H1 (cell line): ENCODE measurements at regions not wholly inside any gene's neighbourhood (a gene's known extent, or its start where the extent isn't known, plus 50 kb on each side); places are given as distances from the start of the nearest gene placed in this dataset.

Experiments used
- CTCF ChIA-PET: fragments of 300-600 bp; sonication (Branson Sonifier 250); formaldehyde crosslinking; loops from one replicate; lab custom pipeline; 2021; ENCODE audit not compliant: partially characterized antibody; lab: Charles Lee
- POLR2A ChIA-PET: fragments of 300-600 bp; sonication (Branson Sonifier 250); formaldehyde crosslinking; loops from one replicate; lab custom pipeline; 2021; ENCODE audit warnings: inconsistent platforms; ENCODE audit not compliant: partially characterized antibody; lab: Charles Lee
- DNase-seq, 2 experiments: peaks; one replicate each; pipeline versions ENCODE4 v3.0.0 to v3.0.0-alpha.2; 2010 to 2022; ENCODE audit warnings: low spot score in 2 of 2, low read depth in 1 of 2, mixed read lengths in 1 of 2
- FAIRE-seq: peaks from 2 replicates; lab custom pipeline; 2011; peaks lifted over from hg19 to GRCh38; lab: Jason Lieb, UNC
- H2AFZ ChIP-seq: 2 replicates; pipeline ENCODE4 v1.8.1; 2012; ENCODE audit warnings: low read length, inconsistent platforms
- H2AK5ac ChIP-seq: 2 replicates; pipeline ENCODE4 v1.6.1; 2013; ENCODE audit warnings: low read depth, low read length
- H2BK120ac ChIP-seq: replicated peaks from 2 replicates; pipeline ENCODE3; 2013; ENCODE audit warnings: low read depth, low read length, inconsistent platforms
- H2BK12ac ChIP-seq: 2 replicates; pipeline ENCODE4 v1.6.1; 2013; ENCODE audit warnings: low read depth, low read length
- H2BK15ac ChIP-seq: 2 replicates; pipeline ENCODE4 v1.6.1; 2013; ENCODE audit warnings: low read length
- H2BK20ac ChIP-seq: 2 replicates; pipeline ENCODE4 v1.6.1; 2013; ENCODE audit warnings: low read length
- H2BK5ac ChIP-seq: 2 replicates; pipeline ENCODE4 v1.6.1; 2013; ENCODE audit warnings: low read depth, low read length
- H3K14ac ChIP-seq: 2 replicates; pipeline ENCODE4 v1.6.1; 2013; ENCODE audit warnings: inconsistent platforms; ENCODE audit not compliant: insufficient read length
- H3K18ac ChIP-seq: 2 replicates; pipeline ENCODE4 v1.6.1; 2013; ENCODE audit warnings: low read length; ENCODE audit errors: extremely low read depth
- H3K23ac ChIP-seq: 2 replicates; pipeline ENCODE4 v1.6.1; 2013; ENCODE audit warnings: inconsistent platforms; ENCODE audit not compliant: insufficient read length
- H3K23me2 ChIP-seq: 2 replicates; pipeline ENCODE4 v1.6.1; 2013; ENCODE audit warnings: low read depth, low read length
- H3K27ac ChIP-seq: 2 replicates; pipeline ENCODE4 v1.6.1; 2011; ENCODE audit warnings: low read depth, low read length, inconsistent platforms
- H3K27me3 ChIP-seq, 4 experiments: replicated peaks in 1 of 4; 1 replicate in 1 of 4; 2 replicates in 3 of 4; pipeline versions ENCODE4 v1.6.1 to v1.8.1; 2011 to 2013; ENCODE audit warnings: low read length in 3 of 4, mild to moderate bottlenecking in 3 of 4, inconsistent platforms in 2 of 4, mixed read lengths in 2 of 4, moderate library complexity in 1 of 4; ENCODE audit not compliant: control insufficient read depth in 3 of 4, insufficient read depth in 3 of 4; ENCODE audit errors: extremely low read depth in 1 of 4
- H3K36me3 ChIP-seq, 4 experiments: 2 replicates each; pipeline versions ENCODE4 v1.6.1 to v1.8.1; 2011 to 2013; ENCODE audit warnings: mild to moderate bottlenecking in 4 of 4, low read length in 3 of 4, moderate library complexity in 2 of 4, control low read depth in 1 of 4, inconsistent platforms in 1 of 4; ENCODE audit not compliant: insufficient read depth in 4 of 4, control insufficient read depth in 2 of 4
- H3K4ac ChIP-seq: replicated peaks from 2 replicates; pipeline ENCODE3; 2013; ENCODE audit warnings: low read length, low read depth, mixed read lengths, inconsistent platforms; ENCODE audit not compliant: insufficient read length
- H3K4me1 ChIP-seq, 4 experiments: replicated peaks in 1 of 4; 1 replicate in 1 of 4; 2 replicates in 3 of 4; pipeline versions ENCODE4 v1.6.1 to v1.8.1; 2011 to 2013; ENCODE audit warnings: low read length in 3 of 4, inconsistent platforms in 2 of 4, mixed read lengths in 1 of 4; ENCODE audit not compliant: insufficient read depth in 4 of 4, control insufficient read depth in 3 of 4
- H3K4me2 ChIP-seq, 2 experiments: 2 replicates each; pipeline versions ENCODE4 v1.6.1 to v1.8.1; 2011 to 2013; ENCODE audit warnings: low read depth in 2 of 2, low read length in 2 of 2, control low read depth in 1 of 2, inconsistent platforms in 1 of 2, mild to moderate bottlenecking in 1 of 2; ENCODE audit not compliant: insufficient read depth in 1 of 2
- H3K4me3 ChIP-seq, 4 experiments: fragments of 200-600, 300-600 bp in 1 of 4; sonication (generic), shearing (Covaris generic), sonication (Bioruptor Twin) in 1 of 4; 2 replicates each; pipeline versions ENCODE4 v1.5.1 to v1.8.1; 2011 to 2016; ENCODE audit warnings: low read length in 4 of 4, low read depth in 3 of 4, control low read depth in 2 of 4, inconsistent platforms in 2 of 4, mild to moderate bottlenecking in 2 of 4, mixed read lengths in 1 of 4, moderate library complexity in 1 of 4; ENCODE audit not compliant: insufficient read depth in 2 of 4; ENCODE audit errors: extremely low read depth in 1 of 4
- H3K56ac ChIP-seq: replicated peaks from 2 replicates; pipeline ENCODE3; 2013; ENCODE audit warnings: low read depth, mild to moderate bottlenecking, mixed read lengths, low read length, inconsistent platforms; ENCODE audit not compliant: insufficient read length
- H3K79me1 ChIP-seq: 2 replicates; pipeline ENCODE4 v1.6.1; 2013; ENCODE audit warnings: low read depth, low read length, control low read depth
- H3K79me2 ChIP-seq, 2 experiments: 2 replicates each; pipeline versions ENCODE4 v1.6.1 to v1.8.1; 2012 to 2013; ENCODE audit warnings: low read length in 2 of 2, mild to moderate bottlenecking in 2 of 2, inconsistent platforms in 1 of 2; ENCODE audit not compliant: insufficient read depth in 2 of 2, control insufficient read depth in 1 of 2
- H3K9ac ChIP-seq, 4 experiments: replicated peaks in 1 of 4; 1 replicate in 1 of 4; 2 replicates in 3 of 4; pipeline versions ENCODE4 v1.6.1 to v1.8.1; 2011 to 2013; ENCODE audit warnings: low read depth in 3 of 4, low read length in 3 of 4, control low read depth in 2 of 4, mild to moderate bottlenecking in 2 of 4, moderate library complexity in 2 of 4, inconsistent platforms in 1 of 4; ENCODE audit errors: extremely low read depth in 1 of 4
- H3K9me3 ChIP-seq, 2 experiments: 2 replicates each; pipeline versions ENCODE4 v1.6.1 to v1.8.1; 2012 to 2013; ENCODE audit warnings: mild to moderate bottlenecking in 2 of 2, moderate library complexity in 2 of 2, control low read depth in 1 of 2, inconsistent platforms in 1 of 2, low read depth in 1 of 2, low read length in 1 of 2, mixed read lengths in 1 of 2; ENCODE audit not compliant: insufficient read depth in 2 of 2
- H4K20me1 ChIP-seq, 2 experiments: replicated peaks in 1 of 2; 2 replicates each; pipeline versions ENCODE3 to v1.8.1; 2011 to 2013; ENCODE audit warnings: inconsistent platforms in 2 of 2, low read length in 2 of 2, mild to moderate bottlenecking in 1 of 2; ENCODE audit not compliant: insufficient read depth in 2 of 2, control insufficient read depth in 1 of 2
- H4K5ac ChIP-seq: 2 replicates; pipeline ENCODE4 v1.6.1; 2013; ENCODE audit warnings: low read length, low read depth, mixed read lengths, inconsistent platforms; ENCODE audit not compliant: insufficient read length
- H4K8ac ChIP-seq: 2 replicates; pipeline ENCODE4 v1.8.0; 2013; ENCODE audit warnings: mild to moderate bottlenecking, moderate library complexity, low read length, inconsistent platforms; ENCODE audit not compliant: insufficient read depth; ENCODE audit errors: extremely low read depth
- H4K91ac ChIP-seq: replicated peaks from 2 replicates; pipeline ENCODE3; 2013; ENCODE audit warnings: low read length, mixed read lengths, inconsistent platforms; ENCODE audit not compliant: insufficient read length
- BACH1 ChIP-seq: IDR thresholded peaks from 2 replicates; pipeline ENCODE4 v1.6.1; 2012; ENCODE audit warnings: low read length, improper control_type of control experiment
- KDM1A ChIP-seq: fragments of 200-600, 300-600 bp; sonication (generic); IDR thresholded peaks from 2 replicates; pipeline ENCODE4 v1.7.1; 2016; ENCODE audit warnings: mild to moderate bottlenecking, low read length, borderline replicate concordance
- RAD21 ChIP-seq, 2 experiments: IDR thresholded peaks in 1 of 2; conservative IDR thresholded peaks in 1 of 2; 2 replicates each; pipeline ENCODE4 v1.6.1; 2011; ENCODE audit warnings: low read depth in 2 of 2, low read length in 2 of 2, improper control_type of control experiment in 1 of 2, inconsistent platforms in 1 of 2, mild to moderate bottlenecking in 1 of 2, moderate library complexity in 1 of 2
- ZNF274 ChIP-seq: IDR thresholded peaks from 2 replicates; pipeline ENCODE4 v1.7.0; 2012; ENCODE audit warnings: low read length, borderline replicate concordance; ENCODE audit errors: extremely low read depth
- WGBS, 2 experiments: shearing (Covaris generic) in 1 of 2; methylation state at CpG; one replicate each; pipeline versions ENCODE4 v1.1.6 to v1.1.7; 2013 to 2015; ENCODE audit warnings: low lambda C conversion rate in 2 of 2, mixed read lengths in 2 of 2, inconsistent platforms in 1 of 2, low coverage in 1 of 2, missing lambda C conversion rate in 1 of 2; ENCODE audit not compliant: insufficient replicate concordance in 2 of 2, insufficient coverage in 1 of 2, insufficient read length in 1 of 2; ENCODE audit errors: extremely low coverage in 1 of 2, missing lambda C conversion rate in 1 of 2; 5-methylcytosine and 5-hydroxymethylcytosine counted together

GRCh38 chr14:101251812-101252442 is 309.4 kb upstream of the DIO3 start:
- Histone ChIP-seq H2AFZ (no peak overlapping the region), H2BK120ac (no peak overlapping the region), H3K79me2 (no peaks in the 10 kb centered on the region), H2BK5ac (no peak overlapping the region; the same call in 1 of the 2 replicates), H3K14ac (no peak overlapping the region), H3K27ac (no peak overlapping the region), H4K91ac (no peak overlapping the region), H3K4me3 (no peak overlapping the region), H2BK15ac (no peak overlapping the region), H3K4me2 (no peak overlapping the region), H2BK20ac (no peak overlapping the region), H3K23me2 (no peaks in the 10 kb centered on the region), H3K9ac (no peak overlapping the region), H3K27me3 (no peaks in the 10 kb centered on the region), H2BK12ac (no peak overlapping the region), H3K4me1 (no peaks in the 10 kb centered on the region), H3K18ac (no peak overlapping the region), H4K20me1 (no peaks in the 10 kb centered on the region), H3K36me3 (no peaks in the 10 kb centered on the region), H4K8ac (no peak overlapping the region), H4K5ac (no peak overlapping the region), H3K56ac (no peak overlapping the region), H3K9me3 (no peaks in the 10 kb centered on the region; a peak in 1 of 4 replicates), H2AK5ac (no peak overlapping the region), H3K4ac (no peak overlapping the region), H3K23ac (no peak overlapping the region), H3K79me1 (no peaks in the 10 kb centered on the region)
- POLR2A ChIA-PET = no interaction called here
- FAIRE-seq (no peak), DNase-seq (no peak)
- CTCF ChIA-PET = interaction anchor here (1.2 to 1.4 kb wide), 2 partner anchors 10 to 43 kb away, joined by 3 to 4 read pairs; no protein-coding TSS in a partner anchor
- 89% methylated on average over 14 of the region's 15 CpGs; no CpG with 5 or more reads in 1 of the 2 experiments for WGBS, 2 experiments
- TF ChIP-seq KDM1A (no peak), BACH1 (no peak), ZNF274 (no peak), RAD21 (IDR thresholded peaks at IDR 0.05 in 1 of 2, conservative IDR thresholded peaks at IDR 0.05 in 1 of 2; ENCODE audit: low read depth in 2 of 2, low read length in 2 of 2) (no peak)
